ENCODE measurements at regions not wholly inside any gene's neighbourhood (a gene's known extent, or its start where the extent isn't known, plus 50 kb on each side); places are given as distances from the start of the nearest gene placed in this dataset.

DNA sequence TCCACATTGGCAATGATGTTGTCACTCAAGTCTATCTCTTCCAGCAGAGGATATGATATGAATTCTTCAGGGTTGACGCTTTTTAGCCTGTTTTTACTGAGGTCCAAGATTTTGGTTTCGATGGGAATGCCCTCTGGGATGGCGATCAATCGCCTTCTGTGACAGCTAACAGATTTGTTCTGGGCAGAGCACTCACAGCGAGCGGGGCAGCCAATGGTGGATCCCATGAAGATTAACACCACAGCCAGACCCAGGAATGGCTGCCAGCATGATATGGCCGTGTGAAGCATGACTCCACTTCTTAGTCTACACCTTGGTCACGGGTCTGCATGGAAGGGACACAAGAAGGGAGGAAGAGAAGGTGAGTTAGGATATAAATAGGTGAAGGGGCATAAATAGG is 377.1 kb upstream of the C9orf72 start:
- TF ChIP-seq, protein P1, sequence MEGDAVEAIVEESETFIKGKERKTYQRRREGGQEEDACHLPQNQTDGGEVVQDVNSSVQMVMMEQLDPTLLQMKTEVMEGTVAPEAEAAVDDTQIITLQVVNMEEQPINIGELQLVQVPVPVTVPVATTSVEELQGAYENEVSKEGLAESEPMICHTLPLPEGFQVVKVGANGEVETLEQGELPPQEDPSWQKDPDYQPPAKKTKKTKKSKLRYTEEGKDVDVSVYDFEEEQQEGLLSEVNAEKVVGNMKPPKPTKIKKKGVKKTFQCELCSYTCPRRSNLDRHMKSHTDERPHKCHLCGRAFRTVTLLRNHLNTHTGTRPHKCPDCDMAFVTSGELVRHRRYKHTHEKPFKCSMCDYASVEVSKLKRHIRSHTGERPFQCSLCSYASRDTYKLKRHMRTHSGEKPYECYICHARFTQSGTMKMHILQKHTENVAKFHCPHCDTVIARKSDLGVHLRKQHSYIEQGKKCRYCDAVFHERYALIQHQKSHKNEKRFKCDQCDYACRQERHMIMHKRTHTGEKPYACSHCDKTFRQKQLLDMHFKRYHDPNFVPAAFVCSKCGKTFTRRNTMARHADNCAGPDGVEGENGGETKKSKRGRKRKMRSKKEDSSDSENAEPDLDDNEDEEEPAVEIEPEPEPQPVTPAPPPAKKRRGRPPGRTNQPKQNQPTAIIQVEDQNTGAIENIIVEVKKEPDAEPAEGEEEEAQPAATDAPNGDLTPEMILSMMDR (IDR thresholded peaks at IDR 0.05; ENCODE audit: insufficient read depth in 1 of 2, low read depth in 1 of 2, low read length in 1 of 2, severe bottlenecking in 1 of 2, unreplicated experiment in 1 of 2), result no peak
- no peaks in the 10 kb centered on the region for H3K9me3 ChIP-seq
- no TSS peak for BruUV-seq (replicated peaks)
- no peaks in the 10 kb centered on the region for H3K36me3 ChIP-seq (ENCODE audit: control insufficient read depth, insufficient read depth, low read length)
- Mint-ChIP-seq H3K9me3 (ENCODE audit: unreplicated experiment) (no peaks in the 10 kb centered on the region), H3K4me1 (ENCODE audit: low read depth, unreplicated experiment) (no peaks in the 10 kb centered on the region), H3K27me3 (ENCODE audit: insufficient read depth, unreplicated experiment) (no peaks in the 10 kb centered on the region), H3K27ac (ENCODE audit: unreplicated experiment) (no peak overlapping the region), H3K36me3 (ENCODE audit: insufficient read depth, unreplicated experiment) (no peaks in the 10 kb centered on the region), H3K4me3 (ENCODE audit: unreplicated experiment) (no peak overlapping the region)
- ChIA-PET POLR2A (no interaction called here), CTCF (no interaction called here)
- no peaks in the 10 kb centered on the region for H3K27me3 ChIP-seq (replicated peaks; ENCODE audit: control insufficient read depth, insufficient read depth, low read length)
- no peak overlapping the region for H3K4me3 ChIP-seq (ENCODE audit: low read depth, low read length)
- intact Hi-C loops (cut with micrococcal nuclease; ENCODE audit: unreplicated experiment), result no loop called here
- H3K4me1 ChIP-seq, result no peaks in the 10 kb centered on the region
- DNase-seq, result no peak

GRCh38 chr9:27954858-27955257 is 381.6 kb upstream of the C9orf72 start:
- no peaks in the 10 kb centered on the region for H3K4me1 ChIP-seq
- CTCF ChIA-PET, result no interaction called here
- no peak overlapping the region for H3K27ac Mint-ChIP-seq (ENCODE audit: unreplicated experiment)
- H3K36me3 ChIP-seq (ENCODE audit: control insufficient read depth, insufficient read depth, low read length), result no peaks in the 10 kb centered on the region
- DNase-seq, result no peak
- TF ChIP-seq, protein P1 (IDR thresholded peaks at IDR 0.05; ENCODE audit: insufficient read depth in 1 of 2, low read depth in 1 of 2, low read length in 1 of 2, severe bottlenecking in 1 of 2, unreplicated experiment in 1 of 2), result no peak
- H3K4me3 ChIP-seq (ENCODE audit: low read depth, low read length), result no peak overlapping the region
- no peaks in the 10 kb centered on the region for H3K27me3 Mint-ChIP-seq (ENCODE audit: insufficient read depth, unreplicated experiment)
- no peak overlapping the region for H3K4me3 Mint-ChIP-seq (ENCODE audit: unreplicated experiment)
- H3K9me3 Mint-ChIP-seq (ENCODE audit: unreplicated experiment), result no peaks in the 10 kb centered on the region
- no peaks in the 10 kb centered on the region for H3K4me1 Mint-ChIP-seq (ENCODE audit: low read depth, unreplicated experiment)
- intact Hi-C loops (cut with micrococcal nuclease; ENCODE audit: unreplicated experiment), result no loop called here
- POLR2A ChIA-PET, result no interaction called here
- H3K36me3 Mint-ChIP-seq (ENCODE audit: insufficient read depth, unreplicated experiment), result no peaks in the 10 kb centered on the region
- no peaks in the 10 kb centered on the region for H3K9me3 ChIP-seq
- no peaks in the 10 kb centered on the region for H3K27me3 ChIP-seq (replicated peaks; ENCODE audit: control insufficient read depth, insufficient read depth, low read length)
- BruUV-seq (replicated peaks), result no TSS peak

GRCh38 chr9:27963836-27964235 is 390.6 kb upstream of the C9orf72 start:
- TF ChIP-seq, protein P1 (IDR thresholded peaks at IDR 0.05; ENCODE audit: insufficient read depth in 1 of 2, low read depth in 1 of 2, low read length in 1 of 2, severe bottlenecking in 1 of 2, unreplicated experiment in 1 of 2), result no peak
- H3K4me3 ChIP-seq (ENCODE audit: low read depth, low read length), result no peak overlapping the region
- Mint-ChIP-seq H3K4me3 (ENCODE audit: unreplicated experiment) (no peak overlapping the region), H3K4me1 (ENCODE audit: low read depth, unreplicated experiment) (no peaks in the 10 kb centered on the region), H3K36me3 (ENCODE audit: insufficient read depth, unreplicated experiment) (no peaks in the 10 kb centered on the region), H3K27me3 (ENCODE audit: insufficient read depth, unreplicated experiment) (peaks cover 5% of the 10 kb centered on the region), H3K27ac (ENCODE audit: unreplicated experiment) (no peak overlapping the region), H3K9me3 (ENCODE audit: unreplicated experiment) (no peaks in the 10 kb centered on the region)
- no peaks in the 10 kb centered on the region for H3K9me3 ChIP-seq
- no peaks in the 10 kb centered on the region for H3K4me1 ChIP-seq
- no peak for DNase-seq
- no peaks in the 10 kb centered on the region for H3K27me3 ChIP-seq (replicated peaks; ENCODE audit: control insufficient read depth, insufficient read depth, low read length)
- POLR2A ChIA-PET, result no interaction called here
- BruUV-seq (replicated peaks), result no TSS peak
- no peaks in the 10 kb centered on the region for H3K36me3 ChIP-seq (ENCODE audit: control insufficient read depth, insufficient read depth, low read length)
- intact Hi-C loops (cut with micrococcal nuclease; ENCODE audit: unreplicated experiment), result no loop called here
- CTCF ChIA-PET, result no interaction called here
